Fibroblast of peridontal ligament (primary cell): ENCODE measurements at regions not wholly inside any gene's neighbourhood (a gene's known extent, or its start where the extent isn't known, plus 50 kb on each side); places are given as distances from the start of the nearest gene placed in this dataset.

ENCODE experiments used
- DNase-seq: peaks from one replicate; pipeline ENCODE4 v3.0.0-alpha.2; 2010; ENCODE audit errors: extremely low read depth

- no peak for DNase-seq
Observed at GRCh38 chrX:87727620-87728019, 210.0 kb downstream of the KLHL4 start.

- no peak for DNase-seq
Observed at GRCh38 chrX:87728024-87728423, 210.4 kb downstream of the KLHL4 start.

GRCh38 chrX:87728459-87728858, 210.9 kb downstream of the KLHL4 start:
- DNase-seq, result no peak

GRCh38 chrX:87732133-87732532, 214.5 kb downstream of the KLHL4 start:
- no peak for DNase-seq

- DNase-seq, result no peak
Observed at GRCh38 chrX:87736576-87736975, 219.0 kb downstream of the KLHL4 start.

- no peak for DNase-seq
Observed at GRCh38 chrX:87744391-87744790, 226.8 kb downstream of the KLHL4 start.

GRCh38 chrX:87755493-87755892, 237.9 kb downstream of the KLHL4 start:
- DNase-seq, result no peak

GRCh38 chrX:87788976-87789375, 271.4 kb downstream of the KLHL4 start:
- no peak for DNase-seq

- no peak for DNase-seq
Observed at GRCh38 chrX:87798039-87798438, 280.4 kb downstream of the KLHL4 start.

- no peak for DNase-seq
Observed at GRCh38 chrX:87805829-87806490, 288.4 kb downstream of the KLHL4 start.

- DNase-seq, result no peak
Observed at GRCh38 chrX:87808576-87809243, 291.1 kb downstream of the KLHL4 start.

- no peak for DNase-seq
Observed at GRCh38 chrX:87813566-87813965, 296.0 kb downstream of the KLHL4 start.

GRCh38 chrX:87846956-87847355, 329.4 kb downstream of the KLHL4 start:
- no peak for DNase-seq

- no peak for DNase-seq
Observed at GRCh38 chrX:87873347-87873941, 355.8 kb downstream of the KLHL4 start.

GRCh38 chrX:87874043-87874442, 356.4 kb downstream of the KLHL4 start:
- no peak for DNase-seq

- no peak for DNase-seq
Observed at GRCh38 chrX:87878926-87879325, 361.3 kb downstream of the KLHL4 start.

GRCh38 chrX:87890437-87890836, 372.8 kb downstream of the KLHL4 start:
- no peak for DNase-seq

- DNase-seq, result no peak
Observed at GRCh38 chrX:87895421-87895820, 377.8 kb downstream of the KLHL4 start.

- no peak for DNase-seq
Observed at GRCh38 chrX:87896057-87896456, 378.5 kb downstream of the KLHL4 start.

GRCh38 chrX:87900320-87900908, 382.8 kb downstream of the KLHL4 start:
- DNase-seq, result no peak

GRCh38 chrX:87901060-87901459, 383.5 kb downstream of the KLHL4 start:
- peak; percentile 0 for DNase-seq

- DNase-seq, result no peak
Observed at GRCh38 chrX:87914726-87915125, 397.1 kb downstream of the KLHL4 start.

GRCh38 chrX:87924619-87925018, 407.0 kb downstream of the KLHL4 start:
- DNase-seq, result no peak
